ENCODE measurements at regions not wholly inside any gene's neighbourhood (a gene's known extent, or its start where the extent isn't known, plus 50 kb on each side); places are given as distances from the start of the nearest gene placed in this dataset.
"Not testable (repeated sequence)": the region's sequence is repeated elsewhere in the genome, so short reads cannot be mapped to it uniquely, and the experiment has no call there.

DNA sequence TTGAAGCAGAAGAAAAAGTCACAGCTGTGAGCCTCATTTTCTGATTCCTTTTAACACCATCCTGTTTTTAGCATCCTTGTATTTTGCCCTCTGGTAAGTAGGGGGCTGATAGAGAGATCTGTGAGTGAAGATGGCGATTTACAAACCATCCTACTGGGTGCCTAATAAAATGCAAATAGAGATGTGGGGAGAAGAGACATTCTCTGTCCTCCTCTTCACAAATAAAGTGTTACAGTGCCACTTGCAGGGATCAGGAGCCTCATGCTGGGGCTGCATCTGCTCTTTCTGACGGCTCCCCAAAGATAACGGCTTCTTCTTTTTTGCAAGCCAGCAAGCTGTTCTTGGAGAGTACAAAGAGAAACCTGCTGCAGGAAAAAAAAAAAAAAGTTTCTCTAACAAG lies 418.6 kb downstream of the TOX3 start:
- no peaks in the 10 kb centered on the region for H3K36me3 Mint-ChIP-seq (ENCODE audit: low read depth)
- H3K9me3 Mint-ChIP-seq: peaks cover 12% of the 10 kb centered on the region
- H3K4me1 Mint-ChIP-seq (ENCODE audit: low read depth): no peaks in the 10 kb centered on the region
- H3K27me3 Mint-ChIP-seq: no peaks in the 10 kb centered on the region
- no peak for DNase-seq
- no peak overlapping the region for H3K27ac Mint-ChIP-seq
- H3K4me3 Mint-ChIP-seq: no peak overlapping the region

DNA sequence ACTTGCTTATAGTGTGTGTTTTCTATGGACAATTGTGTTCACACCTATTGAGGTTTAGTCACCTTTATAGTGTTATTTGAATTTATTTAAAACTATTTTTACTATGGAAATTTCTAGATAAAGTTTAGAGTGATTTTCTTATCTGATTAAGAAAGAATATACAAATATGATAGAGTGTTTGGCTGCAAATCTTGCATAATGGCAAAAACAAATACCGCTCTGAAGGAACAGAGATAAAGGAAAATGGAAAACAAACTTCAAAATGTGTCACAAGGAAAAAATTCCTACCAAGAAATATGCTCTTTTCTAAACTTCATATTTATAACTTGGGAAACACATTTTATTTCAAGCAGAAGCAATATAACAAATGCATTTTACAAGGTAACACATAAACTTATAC lies 423.1 kb downstream of the TOX3 start:
- Mint-ChIP-seq H3K4me3 (no peak overlapping the region), H3K9me3 (peaks cover 29% of the 10 kb centered on the region), H3K27ac (no peak overlapping the region), H3K27me3 (no peaks in the 10 kb centered on the region), H3K4me1 (ENCODE audit: low read depth) (no peaks in the 10 kb centered on the region), H3K36me3 (ENCODE audit: low read depth) (no peaks in the 10 kb centered on the region)
- DNase-seq: no peak

DNA sequence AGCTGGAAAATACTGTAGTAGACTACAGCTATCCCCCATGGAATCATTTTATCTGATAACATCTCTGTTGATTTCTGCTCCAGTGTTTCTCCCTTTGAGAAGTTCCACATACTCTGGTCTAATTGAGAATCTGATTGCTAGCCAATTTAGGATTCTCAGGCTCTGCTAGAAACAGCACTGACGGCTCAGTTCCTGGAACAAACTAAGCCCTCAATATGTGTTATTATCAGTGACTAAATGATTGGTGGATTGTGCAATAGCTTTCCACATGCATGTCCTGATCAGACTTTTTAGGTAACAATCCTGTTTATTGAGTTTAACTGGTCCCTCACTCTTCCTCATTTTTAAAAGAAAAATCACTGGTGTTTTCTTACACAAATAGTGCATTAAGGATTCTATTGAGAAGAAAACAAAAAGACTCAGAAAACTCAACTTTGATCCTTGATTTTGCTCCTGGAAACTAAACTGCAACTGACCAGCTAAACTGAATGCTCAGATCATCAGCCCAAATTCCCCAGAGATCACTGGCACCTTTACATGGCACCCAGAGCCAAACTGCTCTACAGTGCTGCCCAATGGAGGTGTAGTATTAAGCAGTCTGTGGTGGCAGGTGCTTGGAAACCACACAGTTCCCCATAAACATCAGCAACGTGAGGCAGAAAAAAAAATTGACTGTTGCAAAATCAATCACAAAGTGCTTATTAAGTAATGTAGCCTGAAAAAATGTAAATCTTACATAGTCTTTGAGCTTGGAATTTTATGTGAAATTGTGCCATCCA lies 423.7 kb downstream of the TOX3 start:
- H3K27me3 Mint-ChIP-seq: no peaks in the 10 kb centered on the region
- no peaks in the 10 kb centered on the region for H3K4me1 Mint-ChIP-seq (ENCODE audit: low read depth)
- peaks cover 29% of the 10 kb centered on the region for H3K9me3 Mint-ChIP-seq
- no peak for DNase-seq
- no peaks in the 10 kb centered on the region for H3K36me3 Mint-ChIP-seq (ENCODE audit: low read depth)
- H3K27ac Mint-ChIP-seq: no peak overlapping the region
- no peak overlapping the region for H3K4me3 Mint-ChIP-seq

DNA sequence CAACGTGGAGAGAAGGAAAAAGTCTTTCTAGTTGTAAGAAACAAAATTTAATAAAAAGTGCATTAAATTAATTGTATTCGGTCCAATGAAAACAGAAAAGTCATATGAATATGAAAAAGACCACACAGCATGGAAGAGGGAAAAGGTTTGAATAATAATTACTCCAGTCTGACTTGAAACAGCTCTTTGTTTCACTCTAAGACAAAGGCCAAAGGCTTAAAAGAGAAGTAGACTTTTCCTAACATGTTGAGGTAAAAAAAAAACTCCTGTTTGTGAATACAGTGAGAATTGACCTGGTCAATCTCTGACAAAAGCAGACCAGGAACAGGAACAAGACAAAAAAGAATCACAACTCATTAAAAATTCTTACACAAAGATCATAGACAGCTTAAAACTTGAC lies 429.8 kb downstream of the TOX3 start:
- no peak overlapping the region for H3K4me3 Mint-ChIP-seq
- H3K4me1 Mint-ChIP-seq (ENCODE audit: low read depth): no peaks in the 10 kb centered on the region

DNA sequence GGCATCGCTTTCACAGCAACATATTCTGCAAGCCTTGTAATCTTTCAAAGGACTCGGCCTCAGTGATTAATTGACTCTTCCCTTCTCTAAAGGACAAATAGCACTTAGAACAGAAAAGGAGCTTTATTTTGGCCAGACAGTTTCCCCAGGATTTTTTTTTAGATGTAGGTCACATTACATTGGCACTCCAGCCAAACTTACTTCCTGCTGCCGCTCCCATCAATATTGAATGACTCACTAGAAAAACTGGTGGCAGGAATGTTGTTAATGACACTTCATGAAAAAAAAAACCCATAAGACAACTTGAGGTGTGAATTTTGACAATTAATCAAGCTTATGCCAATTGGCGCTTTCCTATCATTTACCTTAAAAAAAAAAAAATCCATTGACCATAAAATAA lies 432.6 kb downstream of the TOX3 start:
- Mint-ChIP-seq H3K4me3 (no peak overlapping the region), H3K27me3 (no peaks in the 10 kb centered on the region), H3K36me3 (ENCODE audit: low read depth) (no peaks in the 10 kb centered on the region), H3K9me3 (peaks cover 16% of the 10 kb centered on the region), H3K27ac (no peak overlapping the region), H3K4me1 (ENCODE audit: low read depth) (no peaks in the 10 kb centered on the region)
- no peak for DNase-seq

More for the DNA sequence above, 429.8 kb downstream of the TOX3 start:
- H3K9me3 Mint-ChIP-seq: peaks cover 26% of the 10 kb centered on the region
- no peak for DNase-seq
- no peaks in the 10 kb centered on the region for H3K27me3 Mint-ChIP-seq
- no peaks in the 10 kb centered on the region for H3K36me3 Mint-ChIP-seq (ENCODE audit: low read depth)
- no peak overlapping the region for H3K27ac Mint-ChIP-seq

DNA sequence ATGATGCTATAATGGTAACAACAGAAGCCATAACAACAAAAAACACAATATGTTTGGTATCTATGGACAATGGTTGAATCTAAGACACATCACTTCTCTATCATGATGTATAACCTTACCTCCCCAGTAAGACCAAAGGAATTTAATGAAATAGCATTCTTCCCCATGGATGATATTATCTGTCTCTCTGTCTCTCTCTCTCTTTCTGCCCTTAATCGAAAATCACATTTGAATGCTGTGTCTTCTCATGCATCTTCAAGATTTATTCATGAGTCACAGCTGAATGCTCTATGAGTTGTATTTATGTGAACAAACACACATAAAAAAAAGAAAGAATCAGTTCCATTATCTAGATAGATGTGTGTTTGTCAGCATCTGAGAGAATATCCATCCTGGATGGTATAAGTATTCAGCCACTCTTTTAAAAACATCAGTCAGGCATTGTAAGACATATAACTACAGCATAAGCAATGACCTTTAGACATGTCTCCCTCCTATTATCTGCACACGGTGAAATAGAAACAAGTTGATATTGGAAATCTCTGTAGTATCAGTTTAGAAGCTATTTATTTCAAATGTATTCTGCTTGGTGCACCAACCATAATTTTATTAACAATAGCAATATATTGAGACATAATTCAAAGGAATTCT lies 433.3 kb downstream of the TOX3 start:
- Mint-ChIP-seq H3K4me3 (no peak overlapping the region), H3K36me3 (ENCODE audit: low read depth) (no peaks in the 10 kb centered on the region), H3K27me3 (no peaks in the 10 kb centered on the region), H3K4me1 (ENCODE audit: low read depth) (no peaks in the 10 kb centered on the region), H3K9me3 (peaks cover 11% of the 10 kb centered on the region), H3K27ac (no peak overlapping the region)
- no peak for DNase-seq

DNA sequence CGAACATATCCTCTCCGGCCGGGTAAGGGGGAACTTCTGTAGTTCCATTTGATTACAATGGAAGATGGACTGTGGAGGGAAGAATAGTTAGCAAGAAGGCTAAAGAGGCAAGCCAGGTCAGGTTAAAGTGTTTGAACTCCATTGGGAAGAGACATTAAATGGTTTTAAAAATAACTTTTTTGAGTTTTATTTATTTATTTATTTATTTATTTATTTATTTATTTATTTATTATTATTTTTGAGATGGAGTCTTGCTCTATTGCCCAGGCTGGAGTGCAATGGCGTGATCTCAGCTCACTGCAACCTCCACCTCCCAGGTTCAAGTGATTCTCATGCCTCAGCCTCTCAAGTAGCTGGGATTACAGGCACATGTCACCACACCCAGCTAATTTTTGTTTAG lies 441.9 kb downstream of the TOX3 start:
- H3K36me3 Mint-ChIP-seq (ENCODE audit: low read depth); H3K27ac Mint-ChIP-seq; H3K9me3 Mint-ChIP-seq; H3K27me3 Mint-ChIP-seq; H3K4me1 Mint-ChIP-seq (ENCODE audit: low read depth); DNase-seq; H3K4me3 Mint-ChIP-seq: not testable (repeated sequence)

DNA sequence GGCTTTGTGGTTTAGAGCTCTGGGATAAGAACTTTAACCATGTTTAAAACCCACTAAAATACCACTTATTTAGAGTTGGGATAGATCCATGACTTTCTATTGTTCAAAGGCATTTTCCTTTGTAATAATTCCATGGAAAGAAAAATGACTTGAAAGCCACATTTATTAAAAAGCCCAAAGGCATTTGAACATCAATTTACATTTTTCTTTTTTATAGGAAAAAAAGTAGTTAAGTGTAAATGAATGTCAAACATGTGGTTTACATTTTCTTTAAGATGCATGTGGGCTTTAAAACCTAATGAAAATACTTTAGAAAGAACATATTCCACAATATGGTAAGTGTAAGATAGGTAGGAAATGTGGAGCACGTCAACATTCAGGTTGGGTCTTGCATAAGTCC lies 443.2 kb downstream of the TOX3 start:
- H3K4me1 Mint-ChIP-seq (ENCODE audit: low read depth): no peaks in the 10 kb centered on the region
- no peak overlapping the region for H3K27ac Mint-ChIP-seq
- no peak overlapping the region for H3K4me3 Mint-ChIP-seq
- DNase-seq: no peak
- no peaks in the 10 kb centered on the region for H3K27me3 Mint-ChIP-seq
- H3K36me3 Mint-ChIP-seq (ENCODE audit: low read depth): no peaks in the 10 kb centered on the region
- H3K9me3 Mint-ChIP-seq: peaks cover 2% of the 10 kb centered on the region

DNA sequence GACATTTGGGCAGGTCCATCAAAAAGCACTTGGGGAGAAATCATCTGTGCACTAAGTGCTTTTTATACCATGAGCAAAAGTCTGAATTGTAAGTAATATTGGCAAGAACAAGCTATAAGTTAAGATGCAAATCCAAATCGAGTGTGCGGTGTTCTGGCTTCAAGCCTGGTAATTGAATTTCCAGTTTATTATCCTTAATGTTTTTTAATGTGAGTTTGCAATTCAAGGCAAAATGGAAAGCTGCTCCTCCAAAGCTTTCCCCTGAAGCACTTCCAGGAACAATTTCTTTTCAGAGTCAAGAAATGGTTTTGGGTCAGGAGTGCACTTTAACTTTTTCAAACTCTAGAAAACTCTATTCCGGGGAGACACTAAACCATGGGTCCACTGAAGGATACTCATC lies 445.7 kb downstream of the TOX3 start:
- H3K9me3 Mint-ChIP-seq: peaks cover 2% of the 10 kb centered on the region
- no peaks in the 10 kb centered on the region for H3K36me3 Mint-ChIP-seq (ENCODE audit: low read depth)
- H3K27ac Mint-ChIP-seq: no peak overlapping the region
- no peak overlapping the region for H3K4me3 Mint-ChIP-seq
- DNase-seq: no peak
- no peaks in the 10 kb centered on the region for H3K4me1 Mint-ChIP-seq (ENCODE audit: low read depth)
- no peaks in the 10 kb centered on the region for H3K27me3 Mint-ChIP-seq

DNA sequence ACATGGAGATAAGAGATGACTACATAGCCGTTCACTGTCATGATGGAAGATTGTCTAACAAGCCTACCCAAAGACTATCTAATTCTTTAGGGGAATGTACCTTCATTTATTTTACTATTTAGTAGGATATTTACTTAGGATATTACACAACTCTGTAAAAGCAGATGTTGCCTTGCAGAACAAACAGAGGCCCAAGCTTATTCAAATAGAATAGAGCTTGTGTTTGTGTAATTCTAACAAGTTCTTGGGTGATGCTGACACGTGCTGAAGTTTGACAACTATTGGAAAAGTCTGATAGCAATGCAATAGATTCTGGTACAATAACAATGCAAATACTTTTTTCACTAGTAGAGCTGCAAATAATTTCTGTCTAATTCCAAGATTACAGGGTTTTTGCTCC lies 447.6 kb downstream of the TOX3 start:
- Mint-ChIP-seq H3K36me3 (ENCODE audit: low read depth) (no peaks in the 10 kb centered on the region), H3K4me3 (no peak overlapping the region), H3K4me1 (ENCODE audit: low read depth) (no peaks in the 10 kb centered on the region), H3K27me3 (no peaks in the 10 kb centered on the region), H3K9me3 (peaks cover 9% of the 10 kb centered on the region), H3K27ac (no peak overlapping the region)
- no peak for DNase-seq

DNA sequence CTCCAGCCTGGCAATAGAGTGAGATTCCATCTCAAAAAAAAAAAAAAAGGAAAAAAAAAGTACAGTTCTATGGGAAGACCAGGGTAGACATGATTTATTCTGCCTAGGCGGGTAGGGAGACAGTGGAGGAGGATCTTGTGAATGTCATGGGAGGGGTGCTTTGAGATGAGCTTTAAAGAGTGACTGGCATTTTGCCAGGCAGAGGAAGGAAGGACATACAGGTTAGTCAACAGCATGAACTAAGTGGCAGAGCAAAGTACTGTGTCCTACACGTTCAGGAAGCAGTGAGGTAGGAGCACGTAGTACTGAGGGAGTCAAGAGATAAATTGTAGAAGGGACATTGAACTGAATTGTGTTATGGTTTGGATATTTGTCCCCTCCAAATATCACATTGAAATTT lies 451.5 kb downstream of the TOX3 start:
- no peaks in the 10 kb centered on the region for H3K27me3 Mint-ChIP-seq

DNA sequence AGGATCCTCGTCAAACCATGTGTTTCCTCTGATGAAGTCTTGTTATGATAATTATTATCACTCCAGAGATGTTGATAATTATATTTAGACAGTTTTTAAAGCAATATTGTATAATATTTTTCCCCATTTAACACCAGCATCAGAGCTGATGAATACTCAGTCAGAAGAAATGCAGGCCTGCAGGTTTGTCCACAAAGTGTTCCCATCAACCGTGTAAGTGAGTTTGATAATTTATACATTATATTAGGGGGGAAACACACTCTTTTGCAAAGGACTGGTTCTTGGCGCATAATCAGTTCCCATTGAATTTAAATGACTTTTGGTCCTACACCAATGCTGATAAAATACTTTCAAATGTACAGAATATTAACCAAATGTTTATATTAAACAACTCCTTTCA lies 454.8 kb downstream of the TOX3 start:
- Mint-ChIP-seq H3K27ac (no peak overlapping the region), H3K9me3 (peaks cover 9% of the 10 kb centered on the region), H3K27me3 (no peaks in the 10 kb centered on the region), H3K4me3 (no peak overlapping the region), H3K36me3 (ENCODE audit: low read depth) (no peaks in the 10 kb centered on the region), H3K4me1 (ENCODE audit: low read depth) (no peaks in the 10 kb centered on the region)
- DNase-seq: no peak

More for the DNA sequence above, 451.5 kb downstream of the TOX3 start:
- Mint-ChIP-seq H3K36me3 (ENCODE audit: low read depth) (no peaks in the 10 kb centered on the region), H3K27ac (no peak overlapping the region), H3K9me3 (peaks cover 9% of the 10 kb centered on the region), H3K4me3 (no peak overlapping the region), H3K4me1 (ENCODE audit: low read depth) (no peaks in the 10 kb centered on the region)
- no peak for DNase-seq

DNA sequence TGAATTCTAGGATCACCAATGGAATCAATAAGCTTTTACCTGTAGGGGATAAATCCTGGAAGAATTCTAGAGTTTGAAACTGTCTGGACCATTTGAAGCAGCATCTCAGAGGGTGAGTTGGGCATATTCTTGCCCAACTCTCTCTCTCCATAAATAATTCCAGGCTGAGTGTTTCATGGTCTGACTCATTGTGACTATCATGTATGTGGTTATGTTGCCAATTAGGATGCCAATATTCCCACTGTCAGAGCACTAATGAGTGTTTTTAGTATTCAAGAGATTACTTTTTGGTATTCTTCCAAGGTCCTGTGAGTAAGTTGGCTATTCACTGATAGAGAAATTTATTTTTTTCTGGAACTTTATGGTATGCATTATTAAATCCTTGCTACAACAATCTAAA lies 456.9 kb downstream of the TOX3 start:
- no peak overlapping the region for H3K4me3 Mint-ChIP-seq
- H3K4me1 Mint-ChIP-seq (ENCODE audit: low read depth): no peaks in the 10 kb centered on the region
- DNase-seq: no peak
- H3K36me3 Mint-ChIP-seq (ENCODE audit: low read depth): no peaks in the 10 kb centered on the region
- no peak overlapping the region for H3K27ac Mint-ChIP-seq
- H3K27me3 Mint-ChIP-seq: no peaks in the 10 kb centered on the region
- peaks cover 7% of the 10 kb centered on the region for H3K9me3 Mint-ChIP-seq

DNA sequence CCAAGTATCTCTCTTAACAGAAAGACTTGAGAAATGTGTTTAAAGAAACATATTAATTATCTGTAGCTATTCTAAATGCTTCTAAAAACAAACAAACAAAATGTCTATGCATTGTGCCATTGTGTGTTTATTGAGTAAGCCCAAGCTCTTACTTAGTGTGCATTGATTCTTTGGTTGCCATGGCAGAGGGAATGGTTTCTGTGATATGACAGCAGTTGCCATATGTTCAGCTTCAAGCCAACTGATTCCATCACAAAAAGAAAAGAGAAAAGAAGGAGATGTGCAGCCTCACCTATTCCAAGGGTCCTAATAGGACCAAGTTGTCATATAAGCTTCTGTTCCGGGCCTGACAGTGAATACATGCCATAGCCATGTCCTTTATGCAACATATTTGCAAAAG lies 457.5 kb downstream of the TOX3 start:
- H3K36me3 Mint-ChIP-seq (ENCODE audit: low read depth): no peaks in the 10 kb centered on the region
- no peak overlapping the region for H3K27ac Mint-ChIP-seq
- DNase-seq: no peak
- peaks cover 2% of the 10 kb centered on the region for H3K9me3 Mint-ChIP-seq
- H3K27me3 Mint-ChIP-seq: no peaks in the 10 kb centered on the region
- H3K4me3 Mint-ChIP-seq: no peak overlapping the region
- H3K4me1 Mint-ChIP-seq (ENCODE audit: low read depth): no peaks in the 10 kb centered on the region

DNA sequence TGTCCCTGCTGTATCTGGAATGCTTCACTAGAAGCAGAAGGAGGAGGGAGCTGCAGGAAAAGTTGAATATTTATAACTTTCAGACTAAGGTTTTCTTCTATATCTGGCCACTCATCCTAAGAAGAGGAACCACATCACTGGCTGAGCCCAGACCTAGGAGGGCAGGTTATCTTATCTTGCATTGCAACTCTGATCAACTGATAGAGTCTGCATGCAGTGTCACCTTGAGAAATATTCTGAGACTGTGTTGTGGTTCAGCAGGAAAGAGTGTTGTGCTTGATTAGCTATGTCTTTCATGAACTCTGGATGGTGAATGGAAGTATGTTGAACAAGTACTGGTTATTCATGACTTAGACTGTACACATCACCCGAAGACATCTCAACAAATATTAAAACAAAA lies 460.0 kb downstream of the TOX3 start:
- DNase-seq: no peak
- Mint-ChIP-seq H3K27ac (no peak overlapping the region), H3K4me1 (ENCODE audit: low read depth) (no peaks in the 10 kb centered on the region), H3K4me3 (no peak overlapping the region), H3K36me3 (ENCODE audit: low read depth) (no peaks in the 10 kb centered on the region), H3K27me3 (no peaks in the 10 kb centered on the region), H3K9me3 (peaks cover 2% of the 10 kb centered on the region)
